ENCODE measurements at regions not wholly inside any gene's neighbourhood (a gene's known extent, or its start where the extent isn't known, plus 50 kb on each side); places are given as distances from the start of the nearest gene placed in this dataset.

DNA sequence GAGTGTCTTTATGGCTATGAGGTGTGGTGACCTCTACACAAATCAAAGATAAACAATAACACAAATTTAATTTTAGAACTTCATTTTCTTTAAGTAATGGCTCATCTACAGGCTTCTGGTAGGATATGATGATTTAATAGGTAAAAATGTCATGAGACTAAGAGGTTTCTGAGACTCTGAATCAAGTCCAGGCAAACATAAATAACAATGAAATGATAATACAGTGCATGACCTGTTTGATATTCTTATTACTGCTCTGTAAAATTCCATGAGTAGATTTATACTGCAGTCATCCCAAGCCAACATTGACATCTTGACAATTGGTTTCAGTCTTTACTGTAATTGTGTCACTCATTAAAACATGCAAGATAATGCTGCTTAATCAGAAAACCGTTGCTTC is 936.8 kb downstream of the MCTP2 start:
- Mint-ChIP-seq H3K4me3 (no peak overlapping the region), H3K36me3 (ENCODE audit: low read depth) (no peaks in the 10 kb centered on the region), H3K9me3 (peaks cover 4% of the 10 kb centered on the region), H3K27ac (no peak overlapping the region), H3K27me3 (ENCODE audit: low read depth) (no peaks in the 10 kb centered on the region), H3K4me1 (ENCODE audit: low read depth) (no peaks in the 10 kb centered on the region)

DNA sequence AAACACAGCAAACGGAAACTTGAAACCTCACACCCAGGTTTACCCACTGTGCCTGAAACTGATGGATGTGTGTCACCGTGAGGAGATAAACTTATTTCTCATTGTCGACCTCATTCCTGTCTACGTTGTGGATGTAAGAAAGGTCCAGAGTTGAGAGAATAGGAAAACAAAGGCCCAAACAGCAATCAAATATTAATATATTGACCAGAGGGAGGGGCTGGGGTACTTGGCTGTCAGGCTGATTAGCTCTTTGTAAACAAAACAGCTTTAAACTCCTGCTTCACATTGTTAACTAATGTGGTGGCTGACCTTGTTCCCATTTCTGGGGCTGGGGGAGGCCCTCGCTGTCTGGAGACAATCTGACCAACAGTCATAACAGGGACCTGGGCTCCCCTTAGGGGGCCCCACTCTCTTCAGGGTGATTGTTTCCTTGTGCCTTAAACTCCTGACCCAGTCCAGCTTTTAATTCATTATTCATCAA is 937.6 kb downstream of the MCTP2 start:
- H3K27me3 Mint-ChIP-seq (ENCODE audit: low read depth): no peaks in the 10 kb centered on the region
- peaks cover 4% of the 10 kb centered on the region for H3K9me3 Mint-ChIP-seq
- H3K36me3 Mint-ChIP-seq (ENCODE audit: low read depth): no peaks in the 10 kb centered on the region
- H3K4me1 Mint-ChIP-seq (ENCODE audit: low read depth): no peaks in the 10 kb centered on the region
- no peak overlapping the region for H3K27ac Mint-ChIP-seq
- no peak overlapping the region for H3K4me3 Mint-ChIP-seq

DNA sequence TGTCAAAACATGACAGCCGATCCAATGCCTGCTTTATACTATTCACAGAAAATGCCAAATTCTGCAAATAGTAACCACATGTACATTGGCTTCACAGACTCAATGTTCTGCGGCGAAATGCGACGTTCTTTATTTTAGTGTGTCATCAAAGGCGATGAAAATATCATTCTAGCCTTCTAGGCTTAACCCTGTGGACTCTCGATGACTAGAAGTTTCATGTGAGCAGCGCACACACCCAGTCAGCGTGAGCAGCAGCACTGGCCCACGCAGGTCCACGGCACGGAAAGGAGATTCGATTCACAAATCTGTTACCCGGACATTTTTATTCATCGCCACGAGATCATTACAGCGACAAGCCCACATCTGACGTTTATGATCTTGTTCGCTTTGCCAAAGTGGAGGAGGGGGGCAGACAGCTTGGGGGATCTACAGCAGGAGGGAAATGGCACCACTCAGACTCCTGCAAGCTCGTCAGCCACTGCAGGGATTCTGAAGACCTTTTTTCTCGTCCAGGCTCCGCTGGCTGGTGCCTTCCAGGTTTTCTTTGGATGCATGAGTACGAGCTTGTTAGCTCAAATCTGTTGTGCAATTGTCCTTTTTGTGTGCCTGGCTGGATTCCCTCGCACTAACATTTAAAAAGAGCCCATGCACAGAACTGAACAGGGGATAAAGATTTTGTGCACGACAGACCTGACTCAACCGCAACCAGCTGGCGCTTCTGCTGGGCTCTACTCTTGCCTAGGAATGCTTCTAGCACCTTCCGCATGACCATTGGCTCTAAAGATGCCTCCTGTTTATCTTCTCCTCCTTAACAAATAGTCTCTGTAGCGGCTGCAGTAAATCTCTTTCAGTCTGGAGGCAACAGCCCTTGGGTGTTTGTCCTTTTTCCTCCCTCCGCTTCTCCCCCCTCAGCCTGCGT is 938.4 kb downstream of the MCTP2 start:
- Mint-ChIP-seq H3K4me1 (ENCODE audit: low read depth) (no peaks in the 10 kb centered on the region), H3K9me3 (peaks cover 4% of the 10 kb centered on the region), H3K4me3 (no peak overlapping the region), H3K27ac (no peak overlapping the region), H3K27me3 (ENCODE audit: low read depth) (no peaks in the 10 kb centered on the region), H3K36me3 (ENCODE audit: low read depth) (no peaks in the 10 kb centered on the region)

DNA sequence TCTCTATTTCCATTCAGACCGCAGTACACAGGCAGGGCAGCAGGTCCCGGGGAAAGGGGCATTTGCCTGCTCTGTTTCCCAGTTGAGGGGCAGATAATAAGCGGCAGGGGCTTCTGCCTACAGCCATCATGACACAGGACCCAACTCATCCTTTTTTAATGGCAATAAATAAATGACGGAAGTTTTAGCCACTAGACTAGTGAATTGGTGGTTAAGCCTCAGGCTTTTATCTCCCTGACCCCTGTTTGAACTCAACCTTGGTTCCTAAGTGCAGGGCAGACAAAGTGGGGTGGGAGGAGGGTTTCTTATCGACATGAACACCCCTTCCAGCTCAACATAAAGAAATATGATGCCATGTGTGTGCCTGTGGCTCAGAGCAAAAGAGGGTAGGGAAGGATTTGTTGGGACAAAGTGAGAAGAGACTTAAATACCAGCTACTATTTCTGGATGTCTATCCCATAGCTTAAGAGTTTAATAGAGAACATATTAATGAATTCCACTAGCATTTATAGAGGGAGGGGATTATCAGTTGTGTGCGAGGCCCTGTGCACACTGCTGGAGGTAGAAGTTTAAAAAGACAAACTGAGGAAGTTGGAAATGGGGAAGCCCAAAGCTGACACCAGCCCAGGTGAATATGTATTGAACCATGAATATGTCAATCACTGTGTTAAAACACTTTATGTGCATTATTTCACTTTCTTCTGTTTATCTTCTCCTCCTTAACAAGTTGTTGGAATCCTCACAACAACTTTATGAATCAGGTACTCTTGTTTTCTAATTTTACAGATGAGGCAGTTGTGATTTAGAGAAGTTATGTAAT is 939.4 kb downstream of the MCTP2 start:
- no peaks in the 10 kb centered on the region for H3K4me1 Mint-ChIP-seq (ENCODE audit: low read depth)
- peaks cover 4% of the 10 kb centered on the region for H3K9me3 Mint-ChIP-seq
- no peaks in the 10 kb centered on the region for H3K27me3 Mint-ChIP-seq (ENCODE audit: low read depth)
- no peak overlapping the region for H3K27ac Mint-ChIP-seq
- no peak overlapping the region for H3K4me3 Mint-ChIP-seq
- H3K36me3 Mint-ChIP-seq (ENCODE audit: low read depth): no peaks in the 10 kb centered on the region

DNA sequence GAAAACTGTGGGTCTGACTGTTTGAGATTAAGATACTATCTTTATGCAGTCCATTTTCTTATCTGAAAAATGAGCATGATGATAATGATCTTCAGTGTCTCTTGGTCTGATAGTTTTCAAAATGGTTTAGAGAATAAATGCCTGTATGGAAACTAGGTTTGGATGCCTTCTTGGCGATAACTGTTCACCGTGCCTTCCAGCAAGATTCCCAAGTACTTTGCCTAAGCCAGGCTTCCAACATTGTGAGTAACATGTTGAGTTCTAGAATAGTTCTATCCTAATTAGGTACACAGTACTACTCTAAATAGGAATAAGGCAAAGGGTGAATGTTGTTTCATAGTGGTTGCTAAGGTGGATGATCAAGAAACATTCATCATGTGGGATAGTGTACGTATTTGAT is 940.2 kb downstream of the MCTP2 start:
- no peak overlapping the region for H3K4me3 Mint-ChIP-seq
- no peak overlapping the region for H3K27ac Mint-ChIP-seq
- H3K36me3 Mint-ChIP-seq (ENCODE audit: low read depth): no peaks in the 10 kb centered on the region
- H3K4me1 Mint-ChIP-seq (ENCODE audit: low read depth): no peaks in the 10 kb centered on the region
- H3K9me3 Mint-ChIP-seq: peaks cover 4% of the 10 kb centered on the region
- H3K27me3 Mint-ChIP-seq (ENCODE audit: low read depth): no peaks in the 10 kb centered on the region

DNA sequence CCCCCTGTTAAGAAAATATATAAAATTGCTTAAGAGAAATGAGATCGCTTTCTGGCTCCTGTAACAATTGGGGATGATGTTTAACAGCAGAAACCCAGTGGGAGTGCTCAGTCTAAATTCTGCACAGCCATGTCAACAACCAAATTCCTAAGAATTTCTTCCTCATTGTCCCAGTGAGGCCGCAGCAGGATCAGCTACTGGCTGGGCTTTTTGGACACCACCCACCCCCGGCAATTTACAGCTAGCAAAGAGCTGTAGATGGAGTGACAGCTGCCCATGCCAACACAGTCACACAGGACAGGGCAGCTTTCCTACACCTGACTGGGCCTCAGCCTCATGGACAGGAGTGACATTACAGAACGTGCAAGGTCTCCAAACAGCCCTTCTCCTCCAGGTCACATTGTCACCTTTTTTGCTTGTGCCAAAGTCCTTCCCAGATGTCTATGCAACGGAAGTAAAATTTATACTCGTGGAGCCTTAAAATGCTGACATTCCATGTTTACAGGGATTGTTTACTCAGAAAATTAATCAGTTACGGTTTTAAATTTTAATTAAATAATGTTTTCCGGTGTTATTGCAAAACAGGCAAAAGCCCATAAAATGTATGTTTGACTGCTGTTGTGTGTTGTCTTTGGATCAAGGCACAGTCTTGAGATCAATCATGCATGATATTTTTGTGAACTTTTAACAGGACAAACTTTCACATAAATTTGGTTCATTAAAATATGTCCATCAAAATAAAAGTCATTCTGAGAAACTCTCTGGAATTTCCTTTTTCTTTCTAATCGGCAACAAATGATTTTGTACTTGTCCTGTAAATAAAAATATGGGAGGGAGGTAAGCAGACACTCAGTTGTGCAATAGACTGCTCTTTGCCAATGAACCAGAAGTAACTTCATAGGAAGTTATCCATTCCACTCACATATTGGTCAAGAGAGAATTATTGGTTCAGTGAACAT is 943.2 kb downstream of the MCTP2 start:
- H3K36me3 Mint-ChIP-seq (ENCODE audit: low read depth): no peaks in the 10 kb centered on the region
- H3K27me3 Mint-ChIP-seq (ENCODE audit: low read depth): no peaks in the 10 kb centered on the region
- no peak overlapping the region for H3K4me3 Mint-ChIP-seq
- H3K9me3 Mint-ChIP-seq: no peaks in the 10 kb centered on the region
- H3K27ac Mint-ChIP-seq: no peak overlapping the region
- no peaks in the 10 kb centered on the region for H3K4me1 Mint-ChIP-seq (ENCODE audit: low read depth)

GRCh38 chr15:95175914-95176658 is 944.7 kb downstream of the MCTP2 start:
- H3K27me3 Mint-ChIP-seq (ENCODE audit: low read depth): no peaks in the 10 kb centered on the region
- H3K4me3 Mint-ChIP-seq: no peak overlapping the region
- H3K27ac Mint-ChIP-seq: no peak overlapping the region
- no peaks in the 10 kb centered on the region for H3K4me1 Mint-ChIP-seq (ENCODE audit: low read depth)
- H3K9me3 Mint-ChIP-seq: peaks cover 7% of the 10 kb centered on the region
- no peaks in the 10 kb centered on the region for H3K36me3 Mint-ChIP-seq (ENCODE audit: low read depth)

DNA sequence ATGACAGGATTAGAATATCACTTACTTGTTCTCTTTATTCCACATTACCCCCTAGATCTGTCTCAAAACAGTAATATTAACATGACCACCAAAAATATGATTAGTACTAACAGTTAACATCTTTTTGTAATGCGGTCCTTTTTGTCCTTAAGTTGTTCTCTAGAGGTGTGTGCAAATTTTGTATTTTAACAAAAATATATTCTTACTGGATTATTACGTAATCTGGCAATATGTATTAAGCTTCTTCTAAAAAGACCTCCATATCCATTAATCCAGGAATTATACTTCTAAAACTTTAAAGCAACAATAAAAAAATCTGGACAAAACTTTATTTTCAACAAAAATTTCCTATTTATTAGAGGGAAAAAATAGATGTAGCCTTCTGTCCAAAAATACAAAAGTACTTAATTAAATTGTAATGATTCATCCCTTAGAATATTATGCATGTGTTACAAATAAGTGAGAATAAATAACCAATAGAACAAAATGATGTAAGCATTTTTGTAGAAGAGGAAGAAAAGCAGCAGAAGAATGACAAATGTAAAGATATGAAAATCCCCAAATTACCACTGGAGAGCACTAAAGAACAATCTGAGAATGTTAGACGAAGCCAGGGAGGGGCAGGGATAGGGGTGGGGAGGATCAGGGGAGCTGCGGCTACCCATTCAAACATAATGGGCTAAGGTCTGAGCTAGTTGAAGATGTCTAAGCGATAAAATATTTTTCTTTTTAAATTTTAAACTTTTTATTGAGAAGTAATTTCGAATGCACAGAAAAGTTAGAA is 945.6 kb downstream of the MCTP2 start:
- H3K4me3 Mint-ChIP-seq: no peak overlapping the region
- H3K36me3 Mint-ChIP-seq (ENCODE audit: low read depth): no peaks in the 10 kb centered on the region
- H3K27me3 Mint-ChIP-seq (ENCODE audit: low read depth): no peaks in the 10 kb centered on the region
- H3K4me1 Mint-ChIP-seq (ENCODE audit: low read depth): no peaks in the 10 kb centered on the region
- peaks cover 8% of the 10 kb centered on the region for H3K9me3 Mint-ChIP-seq
- H3K27ac Mint-ChIP-seq: no peak overlapping the region

- Mint-ChIP-seq H3K9me3 (peaks cover 8% of the 10 kb centered on the region), H3K27ac (no peak overlapping the region), H3K36me3 (ENCODE audit: low read depth) (no peaks in the 10 kb centered on the region), H3K4me1 (ENCODE audit: low read depth) (no peaks in the 10 kb centered on the region), H3K27me3 (ENCODE audit: low read depth) (no peaks in the 10 kb centered on the region), H3K4me3 (no peak overlapping the region)
Observed at GRCh38 chr15:95180530-95180929, 949.2 kb downstream of the MCTP2 start.

DNA sequence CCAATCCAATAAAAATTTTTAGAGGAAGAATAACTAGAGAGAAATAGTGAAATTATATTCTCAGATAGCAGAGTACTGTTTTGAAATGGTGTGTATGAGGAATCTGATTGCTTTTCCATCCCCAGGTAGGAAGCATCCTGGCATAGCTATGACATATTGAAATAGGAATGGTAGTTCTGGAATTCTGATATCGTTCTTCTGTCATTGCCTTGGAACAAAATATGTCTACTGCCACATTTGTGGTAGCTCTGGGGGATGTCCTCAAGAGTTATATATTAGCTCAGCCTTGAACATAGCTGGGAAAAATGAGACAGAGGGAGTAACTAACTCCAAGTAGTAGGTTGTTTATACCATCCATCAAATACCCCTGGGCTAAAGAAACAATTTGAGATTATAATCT is 950.7 kb downstream of the MCTP2 start:
- Mint-ChIP-seq H3K4me3 (no peak overlapping the region), H3K36me3 (ENCODE audit: low read depth) (no peaks in the 10 kb centered on the region), H3K9me3 (peaks cover 8% of the 10 kb centered on the region), H3K27ac (no peak overlapping the region), H3K27me3 (ENCODE audit: low read depth) (no peaks in the 10 kb centered on the region), H3K4me1 (ENCODE audit: low read depth) (no peaks in the 10 kb centered on the region)

DNA sequence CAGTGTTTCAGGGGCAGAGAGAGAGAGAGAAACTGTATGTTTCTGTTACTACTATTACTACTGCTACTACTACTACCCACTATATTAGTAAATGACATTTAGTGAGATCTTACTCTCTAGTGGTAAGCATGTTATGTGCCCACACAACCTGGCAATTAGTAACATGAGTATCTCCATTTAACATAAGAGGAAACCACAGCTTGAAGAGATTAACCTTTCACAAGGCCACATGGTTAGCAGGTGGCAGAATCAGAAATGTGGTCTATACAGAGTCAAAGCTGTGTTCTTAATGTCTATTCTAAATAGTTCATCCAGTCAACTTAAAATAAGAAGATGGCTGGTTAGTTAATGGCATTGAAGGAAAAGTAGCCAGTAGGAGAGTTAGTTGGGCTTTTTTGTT is 961.6 kb downstream of the MCTP2 start:
- H3K4me1 Mint-ChIP-seq (ENCODE audit: low read depth): no peaks in the 10 kb centered on the region
- no peaks in the 10 kb centered on the region for H3K36me3 Mint-ChIP-seq (ENCODE audit: low read depth)
- no peak overlapping the region for H3K27ac Mint-ChIP-seq
- H3K27me3 Mint-ChIP-seq (ENCODE audit: low read depth): no peaks in the 10 kb centered on the region
- no peak overlapping the region for H3K4me3 Mint-ChIP-seq
- H3K9me3 Mint-ChIP-seq: no peaks in the 10 kb centered on the region

DNA sequence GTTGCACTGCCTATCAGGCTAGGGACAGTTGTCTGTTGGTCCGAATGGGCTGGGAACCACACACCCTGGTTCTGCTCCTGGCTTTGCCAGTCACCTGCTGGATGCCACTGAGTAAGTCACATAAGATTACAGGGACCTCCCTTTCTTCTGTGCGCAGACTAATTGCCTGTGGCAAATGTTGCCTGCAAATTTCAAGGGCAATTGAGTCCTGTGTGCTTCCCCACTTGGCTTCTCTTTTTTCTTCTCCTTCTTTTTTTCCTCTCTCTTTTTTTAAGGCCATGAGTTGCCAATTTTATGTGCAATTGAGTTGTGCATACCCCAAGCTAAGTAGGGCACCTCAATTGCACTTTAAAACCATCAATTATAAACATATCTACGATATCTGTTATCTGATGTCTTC is 963.4 kb downstream of the MCTP2 start:
- Mint-ChIP-seq H3K4me1 (ENCODE audit: low read depth) (no peaks in the 10 kb centered on the region), H3K27ac (no peak overlapping the region), H3K36me3 (ENCODE audit: low read depth) (no peaks in the 10 kb centered on the region), H3K4me3 (no peak overlapping the region), H3K9me3 (no peaks in the 10 kb centered on the region), H3K27me3 (ENCODE audit: low read depth) (no peaks in the 10 kb centered on the region)
